ENCODE measurements at regions not wholly inside any gene's neighbourhood (a gene's known extent, or its start where the extent isn't known, plus 50 kb on each side); places are given as distances from the start of the nearest gene placed in this dataset.

- TF ChIP-seq CTCF (IDR thresholded peaks at IDR 0.05): no peak
- TF ChIP-seq POLR2A (IDR thresholded peaks at IDR 0.05): no peak
Observed at GRCh38 chr12:93195511-93195910, 182.2 kb upstream of the NUDT4 start.

Measured in uterus (tissue), 2 donors.